ENCODE measurements at regions not wholly inside any gene's neighbourhood (a gene's known extent, or its start where the extent isn't known, plus 50 kb on each side); places are given as distances from the start of the nearest gene placed in this dataset.

DNA sequence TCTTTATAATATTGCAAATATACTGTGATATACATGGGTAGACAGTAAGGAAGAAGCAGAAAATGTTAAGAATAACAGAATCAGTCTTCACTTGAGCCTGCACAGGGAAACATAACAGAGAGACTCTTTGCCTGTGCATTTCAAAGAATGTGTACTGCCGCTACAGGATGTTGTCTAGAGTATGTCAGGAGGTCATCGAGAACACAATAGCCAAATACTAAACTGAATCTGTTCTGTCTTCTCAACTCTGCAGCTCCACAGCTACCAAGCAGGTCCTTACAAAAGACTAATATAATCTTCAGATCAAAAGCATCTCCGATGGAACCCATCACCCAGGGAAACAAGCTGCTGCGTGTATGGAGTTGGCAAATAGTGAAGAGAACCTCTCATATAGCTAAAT is 471.5 kb downstream of the PCDH10 start:
- H3K9me3 ChIP-seq (replicated peaks; ENCODE audit: control insufficient read depth, insufficient read depth, low read length), result no peaks in the 10 kb centered on the region

DNA sequence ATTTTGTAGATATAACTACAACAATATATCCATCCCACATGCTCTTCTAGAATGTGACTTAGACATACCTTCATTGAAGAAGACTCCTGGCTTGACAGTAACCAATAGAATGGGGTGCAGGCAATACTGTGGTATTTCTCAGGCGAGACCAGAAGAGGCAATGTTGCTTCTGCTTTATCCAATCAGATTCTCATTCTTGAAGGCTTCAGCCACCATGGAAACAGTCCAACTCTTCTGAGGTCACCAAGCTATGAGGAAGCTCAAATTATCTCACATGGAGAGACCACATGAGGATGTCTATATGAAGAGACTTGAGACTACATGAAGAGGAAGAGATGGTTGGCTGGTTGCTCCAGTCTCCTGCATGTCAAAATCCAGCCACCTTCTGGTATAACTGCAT is 469.9 kb downstream of the PCDH10 start:
- ChIA-PET POLR2A (no interaction called here), CTCF (no interaction called here)

More for the DNA sequence above, 471.5 kb downstream of the PCDH10 start:
- peak overlapping the region; percentile 54 for H2AFZ ChIP-seq (ENCODE audit: low read depth, low read length)
- CTCF ChIA-PET, result interaction anchor here (0.9 kb wide), 1 partner anchor 15 kb away, joined by 3 read pairs; no protein-coding TSS in a partner anchor
- no peak overlapping the region for H3K27ac ChIP-seq (ENCODE audit: insufficient read depth, low read depth, low read length)
- dilution Hi-C loops (cut with MboI; ENCODE audit: extremely low pct_ligation_motif_present, low sequenced_read_pairs) (no loop called here), intact Hi-C loops (cut with micrococcal nuclease) (no loop called here)
- no peak overlapping the region for H3K4me2 ChIP-seq (ENCODE audit: insufficient read depth, low read length)
- POLR2A ChIA-PET, result no interaction called here
- TF ChIP-seq EZH2 (IDR thresholded peaks at IDR 0.05; ENCODE audit: borderline replicate concordance, low read depth, low read length, severe bottlenecking) (no peak), POLR2AphosphoS5 (IDR thresholded peaks at IDR 0.05; ENCODE audit: insufficient read depth, low read depth, low read length) (no peak), GATA2 (IDR thresholded peaks at IDR 0.05; ENCODE audit: insufficient read depth, insufficient read length, low read depth, low read length) (no peak), MYC (IDR thresholded peaks at IDR 0.05; ENCODE audit: low read depth, low read length) (no peak), FOS (IDR thresholded peaks at IDR 0.05; ENCODE audit: borderline replicate concordance, insufficient read depth, low read length) (no peak)
- TF ChIP-seq, protein P1, sequence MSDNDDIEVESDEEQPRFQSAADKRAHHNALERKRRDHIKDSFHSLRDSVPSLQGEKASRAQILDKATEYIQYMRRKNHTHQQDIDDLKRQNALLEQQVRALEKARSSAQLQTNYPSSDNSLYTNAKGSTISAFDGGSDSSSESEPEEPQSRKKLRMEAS (IDR thresholded peaks at IDR 0.05; ENCODE audit: insufficient read depth, insufficient read length), result no peak
- TF ChIP-seq, protein P2, sequence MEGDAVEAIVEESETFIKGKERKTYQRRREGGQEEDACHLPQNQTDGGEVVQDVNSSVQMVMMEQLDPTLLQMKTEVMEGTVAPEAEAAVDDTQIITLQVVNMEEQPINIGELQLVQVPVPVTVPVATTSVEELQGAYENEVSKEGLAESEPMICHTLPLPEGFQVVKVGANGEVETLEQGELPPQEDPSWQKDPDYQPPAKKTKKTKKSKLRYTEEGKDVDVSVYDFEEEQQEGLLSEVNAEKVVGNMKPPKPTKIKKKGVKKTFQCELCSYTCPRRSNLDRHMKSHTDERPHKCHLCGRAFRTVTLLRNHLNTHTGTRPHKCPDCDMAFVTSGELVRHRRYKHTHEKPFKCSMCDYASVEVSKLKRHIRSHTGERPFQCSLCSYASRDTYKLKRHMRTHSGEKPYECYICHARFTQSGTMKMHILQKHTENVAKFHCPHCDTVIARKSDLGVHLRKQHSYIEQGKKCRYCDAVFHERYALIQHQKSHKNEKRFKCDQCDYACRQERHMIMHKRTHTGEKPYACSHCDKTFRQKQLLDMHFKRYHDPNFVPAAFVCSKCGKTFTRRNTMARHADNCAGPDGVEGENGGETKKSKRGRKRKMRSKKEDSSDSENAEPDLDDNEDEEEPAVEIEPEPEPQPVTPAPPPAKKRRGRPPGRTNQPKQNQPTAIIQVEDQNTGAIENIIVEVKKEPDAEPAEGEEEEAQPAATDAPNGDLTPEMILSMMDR (IDR thresholded peaks at IDR 0.05; ENCODE audit: extremely low read depth in 1 of 2, insufficient read depth in 1 of 2, low read depth in 1 of 2, low read length in 2 of 2), result no peak
- peak; percentile 10 for DNase-seq (ENCODE audit: low read depth, low spot score)
- H3K79me2 ChIP-seq (ENCODE audit: control insufficient read depth, insufficient read depth, low read length), result no peaks in the 10 kb centered on the region
- no peaks in the 10 kb centered on the region for H3K9me1 ChIP-seq (replicated peaks; ENCODE audit: control insufficient read depth, extremely low read depth, insufficient read depth, low read length)
- no peak overlapping the region for H3K9ac ChIP-seq (replicated peaks; ENCODE audit: extremely low read depth, insufficient read depth, low read length)
- no peaks in the 10 kb centered on the region for H3K4me1 ChIP-seq (ENCODE audit: control insufficient read depth, extremely low read depth, insufficient read depth, low read length)
- no peak for FAIRE-seq
- no peak overlapping the region for H3K4me3 ChIP-seq (replicated peaks in 1 of 3; ENCODE audit: insufficient read depth in 1 of 3, low read depth in 1 of 3, low read length in 3 of 3)
- BruUV-seq (replicated peaks), result no TSS peak
- H3K36me3 ChIP-seq (ENCODE audit: control insufficient read depth in 2 of 2, extremely low read depth in 1 of 2, insufficient read depth in 2 of 2, low read length in 2 of 2), result no peaks in the 10 kb centered on the region
- H4K20me1 ChIP-seq (replicated peaks; ENCODE audit: control insufficient read depth, extremely low read depth, insufficient read depth, low read length), result no peaks in the 10 kb centered on the region
- no peaks in the 10 kb centered on the region for H3K27me3 ChIP-seq (ENCODE audit: control insufficient read depth in 2 of 2, insufficient read depth in 2 of 2, low read length in 2 of 2)

More for the DNA sequence above, 469.9 kb downstream of the PCDH10 start:
- BruUV-seq (replicated peaks), result no TSS peak
- no peak for FAIRE-seq
- Histone ChIP-seq H3K9me1 (replicated peaks; ENCODE audit: control insufficient read depth, extremely low read depth, insufficient read depth, low read length) (no peaks in the 10 kb centered on the region), H3K27me3 (ENCODE audit: control insufficient read depth in 2 of 2, insufficient read depth in 2 of 2, low read length in 2 of 2) (no peaks in the 10 kb centered on the region), H3K36me3 (ENCODE audit: control insufficient read depth in 2 of 2, extremely low read depth in 1 of 2, insufficient read depth in 2 of 2, low read length in 2 of 2) (no peaks in the 10 kb centered on the region), H3K4me3 (replicated peaks in 1 of 3; ENCODE audit: insufficient read depth in 1 of 3, low read depth in 1 of 3, low read length in 3 of 3) (no peak overlapping the region), H3K4me1 (ENCODE audit: control insufficient read depth, extremely low read depth, insufficient read depth, low read length) (no peaks in the 10 kb centered on the region), H2AFZ (ENCODE audit: low read depth, low read length) (no peak overlapping the region), H3K4me2 (ENCODE audit: insufficient read depth, low read length) (no peak overlapping the region), H3K9me3 (replicated peaks; ENCODE audit: control insufficient read depth, insufficient read depth, low read length) (no peaks in the 10 kb centered on the region), H3K27ac (ENCODE audit: insufficient read depth, low read depth, low read length) (no peak overlapping the region), H3K79me2 (ENCODE audit: control insufficient read depth, insufficient read depth, low read length) (no peaks in the 10 kb centered on the region), H4K20me1 (replicated peaks; ENCODE audit: control insufficient read depth, extremely low read depth, insufficient read depth, low read length) (no peaks in the 10 kb centered on the region), H3K9ac (replicated peaks; ENCODE audit: extremely low read depth, insufficient read depth, low read length) (no peak overlapping the region)
- TF ChIP-seq POLR2AphosphoS5 (IDR thresholded peaks at IDR 0.05; ENCODE audit: insufficient read depth, low read depth, low read length) (no peak), JUN (IDR thresholded peaks at IDR 0.05; ENCODE audit: borderline replicate concordance, insufficient read depth, insufficient read length, low read depth) (no peak), FOS (IDR thresholded peaks at IDR 0.05; ENCODE audit: borderline replicate concordance, insufficient read depth, low read length) (no peak), POLR2A (IDR thresholded peaks at IDR 0.05; ENCODE audit: low read depth, low read length) (no peak), GATA2 (IDR thresholded peaks at IDR 0.05; ENCODE audit: insufficient read depth, insufficient read length, low read depth, low read length) (no peak), MYC (IDR thresholded peaks at IDR 0.05; ENCODE audit: low read depth, low read length) (no peak), EZH2 (IDR thresholded peaks at IDR 0.05; ENCODE audit: borderline replicate concordance, low read depth, low read length, severe bottlenecking) (no peak)
- TF ChIP-seq, protein P2 (IDR thresholded peaks at IDR 0.05; ENCODE audit: extremely low read depth in 1 of 2, insufficient read depth in 1 of 2, low read depth in 1 of 2, low read length in 2 of 2), result no peak
- TF ChIP-seq, protein P1 (IDR thresholded peaks at IDR 0.05; ENCODE audit: insufficient read depth, insufficient read length), result no peak
- DNase-seq (ENCODE audit: low read depth, low spot score), result no peak
- dilution Hi-C loops (cut with MboI; ENCODE audit: extremely low pct_ligation_motif_present, low sequenced_read_pairs), result no loop called here
- intact Hi-C loops (cut with micrococcal nuclease), result no loop called here
